ENCODE measurements at regions not wholly inside any gene's neighbourhood (a gene's known extent, or its start where the extent isn't known, plus 50 kb on each side); places are given as distances from the start of the nearest gene placed in this dataset.
"Not testable (repeated sequence)": the region's sequence is repeated elsewhere in the genome, so short reads cannot be mapped to it uniquely, and the experiment has no call there.

DNA sequence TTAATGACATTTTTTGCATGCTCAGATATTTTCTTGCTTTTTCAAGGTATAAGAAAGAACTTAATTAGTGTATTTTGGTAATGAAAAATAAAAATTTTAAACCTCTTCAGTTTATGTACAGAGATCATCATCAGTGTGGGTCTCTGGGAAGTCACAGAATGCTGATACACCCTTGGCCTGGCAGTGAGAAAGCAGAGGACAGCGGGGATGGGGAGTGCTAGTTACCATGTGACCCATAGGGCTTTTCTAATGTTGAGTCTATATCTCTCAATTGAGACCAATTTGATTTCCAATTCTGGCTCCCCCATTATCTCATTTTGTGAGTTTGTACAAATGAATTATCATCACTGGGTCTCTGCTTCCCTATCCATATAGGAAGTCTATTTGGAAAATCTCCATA, 305.7 kb downstream of the CYRIA start:
- Histone ChIP-seq H3K9me3 (ENCODE audit: insufficient read depth, low read depth, low read length) (peaks cover 11% of the 10 kb centered on the region; the same call in 1 of the 2 replicates), H3K4me3 (ENCODE audit: low read length) (no peak overlapping the region), H3K27me3 (ENCODE audit: insufficient read depth, low read length) (no peaks in the 10 kb centered on the region), H3K27ac (ENCODE audit: low read depth, low read length) (no peak overlapping the region), H3K36me3 (ENCODE audit: insufficient read depth, low read length) (no peaks in the 10 kb centered on the region), H3K9ac (ENCODE audit: low read depth, low read length) (no peak overlapping the region), H3K4me1 (ENCODE audit: insufficient read depth, low read length) (no peaks in the 10 kb centered on the region)
- WGBS: 94% methylated on average over 1 of the region's 1 CpG

DNA sequence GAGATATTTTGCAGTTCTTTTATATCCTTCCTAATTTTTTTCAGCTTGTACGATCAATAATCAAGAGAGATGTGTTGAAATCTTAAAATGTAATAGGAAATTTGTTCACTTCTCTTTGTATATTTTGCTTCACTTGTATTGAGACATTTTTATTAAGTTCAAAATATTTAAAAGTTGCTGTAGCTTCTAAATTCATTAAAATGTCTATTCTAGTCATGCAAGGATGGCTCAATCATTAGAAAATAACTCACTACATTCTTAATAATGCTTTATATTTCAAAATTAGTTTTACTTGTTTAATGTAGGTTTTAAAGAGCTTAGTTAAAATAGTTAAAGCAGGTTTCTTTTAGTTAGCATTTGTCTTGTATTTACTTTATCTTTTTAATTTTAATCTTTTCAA, 308.4 kb downstream of the CYRIA start:
- Histone ChIP-seq H3K9me3 (ENCODE audit: insufficient read depth, low read depth, low read length) (peaks cover 18% of the 10 kb centered on the region; the same call in 1 of the 2 replicates), H3K27ac (ENCODE audit: low read depth, low read length) (no peak overlapping the region), H3K9ac (ENCODE audit: low read depth, low read length) (no peak overlapping the region), H3K4me3 (ENCODE audit: low read length) (no peak overlapping the region), H3K36me3 (ENCODE audit: insufficient read depth, low read length) (no peaks in the 10 kb centered on the region), H3K27me3 (ENCODE audit: insufficient read depth, low read length) (no peaks in the 10 kb centered on the region), H3K4me1 (ENCODE audit: insufficient read depth, low read length) (no peaks in the 10 kb centered on the region)
- no CpG with 5 or more reads among the region's 1 CpG for WGBS

DNA sequence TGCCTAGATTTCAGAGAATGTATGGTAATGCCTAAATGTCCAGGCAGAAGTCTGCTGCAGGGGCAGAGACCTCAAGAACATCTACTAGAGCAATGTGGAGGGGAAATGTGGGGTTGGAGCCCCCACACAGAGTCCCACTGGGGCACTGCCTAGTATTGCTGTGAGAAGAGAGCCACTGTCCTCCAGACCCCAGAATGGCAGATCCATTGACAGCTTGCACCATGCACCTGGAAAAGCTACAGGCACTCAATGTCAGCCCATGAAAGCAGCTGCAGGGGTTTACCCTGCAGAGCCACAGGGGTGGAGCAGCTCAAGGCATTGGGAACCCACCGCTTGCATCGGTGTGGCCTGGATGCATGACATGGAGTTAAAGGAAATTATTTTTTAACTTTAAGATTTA, 314.1 kb downstream of the CYRIA start:
- Histone ChIP-seq H3K4me1 (ENCODE audit: insufficient read depth, low read length) (no peaks in the 10 kb centered on the region), H3K9me3 (ENCODE audit: insufficient read depth, low read depth, low read length) (peaks cover 23% of the 10 kb centered on the region), H3K9ac (ENCODE audit: low read depth, low read length) (no peak overlapping the region), H3K27ac (ENCODE audit: low read depth, low read length) (no peak overlapping the region), H3K27me3 (ENCODE audit: insufficient read depth, low read length) (no peaks in the 10 kb centered on the region), H3K4me3 (ENCODE audit: low read length) (no peak overlapping the region), H3K36me3 (ENCODE audit: insufficient read depth, low read length) (no peaks in the 10 kb centered on the region)
- WGBS: 92% methylated on average over 2 of the region's 2 CpGs

GRCh38 chr2:16351137-16351536, 314.5 kb downstream of the CYRIA start:
- Histone ChIP-seq H3K4me3 (ENCODE audit: low read length) (no peak overlapping the region), H3K4me1 (ENCODE audit: insufficient read depth, low read length) (no peaks in the 10 kb centered on the region), H3K27ac (ENCODE audit: low read depth, low read length) (no peak overlapping the region)

DNA sequence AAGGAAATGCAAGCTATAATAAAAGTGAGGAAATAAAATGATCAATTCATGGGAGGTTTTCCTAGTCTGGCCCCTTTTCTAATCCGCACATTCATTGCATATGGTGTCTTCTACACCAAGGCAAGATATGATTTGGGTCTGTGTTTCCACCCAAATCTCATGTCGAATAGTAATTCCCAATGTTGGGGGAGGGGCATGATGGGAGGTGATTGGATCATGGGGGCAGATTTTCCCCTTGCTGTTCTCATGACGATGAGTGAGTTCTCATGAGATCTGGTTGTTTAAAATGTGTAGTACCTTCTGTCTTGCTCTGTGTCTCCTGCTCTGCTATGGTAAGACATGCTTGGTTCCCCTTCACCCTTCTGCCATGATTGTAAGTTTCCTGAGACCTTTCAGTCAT, 315.4 kb downstream of the CYRIA start:
- Histone ChIP-seq H3K9ac (ENCODE audit: low read depth, low read length) (no peak overlapping the region), H3K4me1 (ENCODE audit: insufficient read depth, low read length) (no peaks in the 10 kb centered on the region), H3K27me3 (ENCODE audit: insufficient read depth, low read length) (no peaks in the 10 kb centered on the region), H3K4me3 (ENCODE audit: low read length) (no peak overlapping the region), H3K27ac (ENCODE audit: low read depth, low read length) (no peak overlapping the region), H3K9me3 (ENCODE audit: insufficient read depth, low read depth, low read length) (peaks cover 23% of the 10 kb centered on the region), H3K36me3 (ENCODE audit: insufficient read depth, low read length) (no peaks in the 10 kb centered on the region)
- WGBS: 61% methylated on average over 3 of the region's 3 CpGs

More at GRCh38 chr2:16351137-16351536, 314.5 kb downstream of the CYRIA start:
- Histone ChIP-seq H3K9me3 (ENCODE audit: insufficient read depth, low read depth, low read length) (peaks cover 23% of the 10 kb centered on the region), H3K9ac (ENCODE audit: low read depth, low read length) (no peak overlapping the region), H3K27me3 (ENCODE audit: insufficient read depth, low read length) (no peaks in the 10 kb centered on the region), H3K36me3 (ENCODE audit: insufficient read depth, low read length) (no peaks in the 10 kb centered on the region)

DNA sequence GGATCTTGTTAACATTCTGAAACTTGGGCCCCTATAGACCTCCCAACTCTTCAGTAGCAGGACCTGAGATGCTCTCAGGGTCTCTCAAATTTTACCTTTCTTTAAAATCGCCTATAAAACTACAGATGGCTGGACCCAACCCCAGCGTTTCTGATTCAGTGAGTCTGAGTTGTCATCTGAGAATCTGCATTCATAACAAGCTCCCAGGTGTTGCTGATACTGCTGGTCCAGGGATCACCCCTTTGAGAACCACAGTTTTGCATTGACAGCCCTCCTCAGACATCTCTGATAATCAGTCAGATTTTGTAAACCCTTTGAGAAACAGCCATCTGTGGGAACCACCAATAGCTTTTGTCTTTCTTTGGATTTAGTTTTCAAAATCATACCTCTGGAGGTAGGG, 315.8 kb downstream of the CYRIA start:
- 36% methylated on average over 2 of the region's 2 CpGs for WGBS
- no peak overlapping the region for H3K4me3 ChIP-seq (ENCODE audit: low read length)
- H3K27ac ChIP-seq (ENCODE audit: low read depth, low read length): no peak overlapping the region
- H3K9me3 ChIP-seq (ENCODE audit: insufficient read depth, low read depth, low read length): peaks cover 23% of the 10 kb centered on the region
- H3K36me3 ChIP-seq (ENCODE audit: insufficient read depth, low read length): no peaks in the 10 kb centered on the region
- H3K27me3 ChIP-seq (ENCODE audit: insufficient read depth, low read length): no peaks in the 10 kb centered on the region
- no peak overlapping the region for H3K9ac ChIP-seq (ENCODE audit: low read depth, low read length)
- no peaks in the 10 kb centered on the region for H3K4me1 ChIP-seq (ENCODE audit: insufficient read depth, low read length)

- no peak overlapping the region for H3K27ac ChIP-seq (ENCODE audit: low read depth, low read length)
- no peaks in the 10 kb centered on the region for H3K36me3 ChIP-seq (ENCODE audit: insufficient read depth, low read length)
- H3K4me3 ChIP-seq (ENCODE audit: low read length): no peak overlapping the region
- H3K4me1 ChIP-seq (ENCODE audit: insufficient read depth, low read length): no peaks in the 10 kb centered on the region
- peaks cover 23% of the 10 kb centered on the region for H3K9me3 ChIP-seq (ENCODE audit: insufficient read depth, low read depth, low read length)
- H3K27me3 ChIP-seq (ENCODE audit: insufficient read depth, low read length): no peaks in the 10 kb centered on the region
- WGBS: 58% methylated on average over 3 of the region's 3 CpGs
- no peak overlapping the region for H3K9ac ChIP-seq (ENCODE audit: low read depth, low read length)
These were observed 316.7 kb downstream of the CYRIA start for GRCh38 chr2:16348821-16349515.

DNA sequence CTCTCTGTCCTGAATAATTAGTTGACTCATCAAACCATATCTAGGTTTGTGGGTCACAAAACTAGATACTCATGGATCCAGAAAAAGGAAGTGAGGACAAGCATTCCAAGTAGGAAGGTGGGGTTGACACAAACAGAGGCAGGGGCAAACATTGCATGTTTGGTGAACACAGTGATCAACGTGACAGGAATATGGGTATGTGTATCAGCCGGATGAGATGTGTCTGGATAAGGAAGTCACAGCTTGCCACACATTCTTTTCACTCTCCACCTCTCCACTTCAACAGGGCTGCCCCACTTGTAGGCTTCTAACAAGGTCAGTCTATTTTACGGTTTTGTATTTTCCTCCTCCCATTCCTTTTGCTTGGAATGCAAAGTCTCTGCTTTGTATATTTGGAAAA, 319.0 kb downstream of the CYRIA start:
- Histone ChIP-seq H3K27me3 (ENCODE audit: insufficient read depth, low read length) (no peaks in the 10 kb centered on the region), H3K4me3 (ENCODE audit: low read length) (no peak overlapping the region)
- WGBS: 91% methylated on average over 2 of the region's 3 CpGs

DNA sequence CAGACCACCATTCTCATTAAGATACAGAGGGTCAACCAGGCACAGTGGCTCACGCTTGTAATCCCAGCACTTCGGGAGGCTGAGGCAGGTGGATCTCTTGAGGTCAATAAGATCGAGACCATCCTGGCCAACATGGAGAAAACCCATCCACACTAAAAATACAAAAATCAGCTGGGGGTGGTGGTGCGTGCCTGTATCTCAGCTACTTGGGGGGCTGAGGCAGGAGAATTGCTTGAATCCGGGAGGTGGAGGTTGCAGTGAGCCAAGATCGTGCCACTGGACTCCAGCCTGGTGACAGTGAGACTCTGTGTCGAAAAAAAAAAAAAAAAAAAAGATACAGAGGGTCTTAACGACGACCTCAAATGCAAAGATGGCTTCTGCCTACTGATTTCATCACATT, 320.4 kb downstream of the CYRIA start:
- H3K36me3 ChIP-seq (ENCODE audit: insufficient read depth, low read length); H3K4me3 ChIP-seq (ENCODE audit: low read length); H3K9me3 ChIP-seq (ENCODE audit: insufficient read depth, low read depth, low read length); H3K9ac ChIP-seq (ENCODE audit: low read depth, low read length); H3K27me3 ChIP-seq (ENCODE audit: insufficient read depth, low read length); H3K27ac ChIP-seq (ENCODE audit: low read depth, low read length); H3K4me1 ChIP-seq (ENCODE audit: insufficient read depth, low read length): not testable (repeated sequence)
- 95% methylated on average over 9 of the region's 9 CpGs for WGBS

More for the DNA sequence above, 319.0 kb downstream of the CYRIA start:
- Histone ChIP-seq H3K36me3 (ENCODE audit: insufficient read depth, low read length) (no peaks in the 10 kb centered on the region), H3K27ac (ENCODE audit: low read depth, low read length) (no peak overlapping the region), H3K9me3 (ENCODE audit: insufficient read depth, low read depth, low read length) (peaks cover 10% of the 10 kb centered on the region), H3K4me1 (ENCODE audit: insufficient read depth, low read length) (no peaks in the 10 kb centered on the region), H3K9ac (ENCODE audit: low read depth, low read length) (no peak overlapping the region)

DNA sequence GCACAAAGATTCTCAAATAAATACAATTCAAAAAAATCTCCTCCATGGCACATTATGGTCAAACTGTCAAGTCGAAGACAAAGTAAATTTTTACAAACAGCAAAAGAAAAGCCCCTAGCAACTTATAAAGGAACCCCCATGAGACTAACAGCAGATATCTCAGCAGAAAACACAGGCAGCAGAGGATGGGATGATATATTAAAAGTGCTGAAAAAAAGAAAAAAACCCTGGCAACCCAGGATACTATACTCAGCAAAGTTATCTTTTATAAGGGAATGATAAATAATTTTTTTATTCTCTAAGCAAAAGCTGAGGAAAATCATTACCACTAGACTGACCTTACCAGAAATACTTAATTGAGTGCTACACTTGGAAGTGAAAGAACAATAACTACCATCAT, 326.4 kb downstream of the CYRIA start:
- 92% methylated on average over 1 of the region's 1 CpG for WGBS
- H3K4me3 ChIP-seq (ENCODE audit: low read length): no peak overlapping the region

GRCh38 chr2:16338026-16338425, 327.6 kb downstream of the CYRIA start:
- Histone ChIP-seq H3K9me3 (ENCODE audit: insufficient read depth, low read depth, low read length) (peaks cover 2% of the 10 kb centered on the region; the same call in 1 of the 2 replicates), H3K36me3 (ENCODE audit: insufficient read depth, low read length) (no peaks in the 10 kb centered on the region), H3K27me3 (ENCODE audit: insufficient read depth, low read length) (no peaks in the 10 kb centered on the region), H3K4me1 (ENCODE audit: insufficient read depth, low read length) (peaks cover 11% of the 10 kb centered on the region; the same call in 1 of the 2 replicates), H3K27ac (ENCODE audit: low read depth, low read length) (no peak overlapping the region), H3K4me3 (ENCODE audit: low read length) (no peak overlapping the region), H3K9ac (ENCODE audit: low read depth, low read length) (no peak overlapping the region)

More for the DNA sequence above, 326.4 kb downstream of the CYRIA start:
- peaks cover 2% of the 10 kb centered on the region; the same call in 1 of the 2 replicates for H3K9me3 ChIP-seq (ENCODE audit: insufficient read depth, low read depth, low read length)
- no peaks in the 10 kb centered on the region for H3K36me3 ChIP-seq (ENCODE audit: insufficient read depth, low read length)
- H3K27ac ChIP-seq (ENCODE audit: low read depth, low read length): no peak overlapping the region
- no peaks in the 10 kb centered on the region for H3K27me3 ChIP-seq (ENCODE audit: insufficient read depth, low read length)
- H3K4me1 ChIP-seq (ENCODE audit: insufficient read depth, low read length): peaks cover 11% of the 10 kb centered on the region; the same call in 1 of the 2 replicates
- no peak overlapping the region for H3K9ac ChIP-seq (ENCODE audit: low read depth, low read length)

DNA sequence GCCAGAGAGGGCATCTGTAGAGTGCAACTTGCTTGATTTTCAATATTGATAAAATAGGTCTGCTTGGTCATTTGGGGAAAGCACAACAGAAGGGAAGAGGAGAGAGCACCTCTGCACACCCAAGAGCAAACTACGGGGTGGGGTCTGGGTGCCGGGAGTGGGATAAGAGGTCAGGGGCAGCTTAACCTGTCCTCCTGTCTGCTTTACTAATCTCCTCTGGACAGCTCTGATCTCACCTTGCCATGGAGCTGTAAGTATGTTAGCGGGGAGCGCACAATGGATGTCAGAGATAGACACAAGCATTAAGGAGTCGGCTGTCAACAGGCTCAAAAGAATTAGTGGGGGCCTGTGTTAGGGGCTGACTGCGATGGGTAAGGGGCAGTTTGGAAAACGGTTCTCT, 328.7 kb downstream of the CYRIA start:
- no peak overlapping the region for H3K9ac ChIP-seq (ENCODE audit: low read depth, low read length)
- H3K27me3 ChIP-seq (ENCODE audit: insufficient read depth, low read length): no peaks in the 10 kb centered on the region
- 94% methylated on average over 7 of the region's 7 CpGs for WGBS
- H3K9me3 ChIP-seq (ENCODE audit: insufficient read depth, low read depth, low read length): peaks cover 2% of the 10 kb centered on the region; the same call in 1 of the 2 replicates
- peaks cover 11% of the 10 kb centered on the region; the same call in 1 of the 2 replicates for H3K4me1 ChIP-seq (ENCODE audit: insufficient read depth, low read length)
- H3K36me3 ChIP-seq (ENCODE audit: insufficient read depth, low read length): no peaks in the 10 kb centered on the region
- no peak overlapping the region for H3K27ac ChIP-seq (ENCODE audit: low read depth, low read length)
- no peak overlapping the region for H3K4me3 ChIP-seq (ENCODE audit: low read length)
